Cardiac septum (tissue), 1 donor: ENCODE measurements at regions not wholly inside any gene's neighbourhood (a gene's known extent, or its start where the extent isn't known, plus 50 kb on each side); places are given as distances from the start of the nearest gene placed in this dataset.
"Not testable (repeated sequence)": the region's sequence is repeated elsewhere in the genome, so short reads cannot be mapped to it uniquely, and the experiment has no call there.

Source experiments
- DNase-seq: peaks from one replicate; pipeline ENCODE4 v3.0.0-alpha.2; 2020; ENCODE audit warnings: low spot score
- intact Hi-C: fragments of 100-400 bp; cut with DNase I; formaldehyde crosslinking; loops from one replicate; pipeline ENCODE4 v1.14.0; 2022
- donor health status: DM: no; HTN: no; CAD: no.

DNA sequence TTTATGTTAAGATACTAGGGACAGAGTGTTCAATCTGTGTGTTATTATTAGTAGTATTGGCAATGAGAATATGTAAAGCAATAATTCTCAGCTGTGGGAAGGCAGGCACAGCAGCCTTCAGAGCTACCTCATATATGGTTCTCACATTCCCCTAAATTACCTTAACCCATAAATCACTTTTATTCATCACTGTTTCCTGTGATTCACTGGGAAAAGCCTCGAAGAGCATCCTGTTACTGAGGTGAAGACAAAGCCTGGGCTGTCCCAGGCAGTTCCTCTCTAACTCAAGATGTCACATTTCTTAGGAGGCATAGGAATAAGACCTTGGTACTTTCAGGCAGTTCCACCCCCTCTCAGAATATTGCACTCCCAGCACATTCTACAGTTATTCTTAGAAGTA lies 965.7 kb downstream of the NCAM2 start:
- no peak for DNase-seq
- intact Hi-C loops: no loop called here

DNA sequence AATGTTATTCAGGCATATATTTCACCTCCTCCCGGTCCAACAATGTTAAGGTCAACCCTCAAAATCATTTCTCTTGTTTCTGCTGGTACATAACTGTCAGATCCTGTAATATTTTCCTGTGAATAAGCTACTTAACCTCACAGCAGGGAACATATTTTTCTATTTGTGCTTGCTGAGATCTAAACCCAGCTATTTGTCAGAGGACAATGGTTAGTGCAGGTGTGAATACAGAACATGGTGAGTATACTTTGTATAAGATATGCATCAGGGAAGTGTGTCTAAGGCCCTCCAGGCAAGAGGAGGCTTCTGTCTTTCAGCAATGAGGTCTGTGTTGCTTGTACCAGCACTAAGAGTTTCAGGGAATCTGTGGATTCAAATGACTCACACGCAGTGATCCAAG lies 970.6 kb downstream of the NCAM2 start:
- no peak for DNase-seq
- intact Hi-C loops: no loop called here

DNA sequence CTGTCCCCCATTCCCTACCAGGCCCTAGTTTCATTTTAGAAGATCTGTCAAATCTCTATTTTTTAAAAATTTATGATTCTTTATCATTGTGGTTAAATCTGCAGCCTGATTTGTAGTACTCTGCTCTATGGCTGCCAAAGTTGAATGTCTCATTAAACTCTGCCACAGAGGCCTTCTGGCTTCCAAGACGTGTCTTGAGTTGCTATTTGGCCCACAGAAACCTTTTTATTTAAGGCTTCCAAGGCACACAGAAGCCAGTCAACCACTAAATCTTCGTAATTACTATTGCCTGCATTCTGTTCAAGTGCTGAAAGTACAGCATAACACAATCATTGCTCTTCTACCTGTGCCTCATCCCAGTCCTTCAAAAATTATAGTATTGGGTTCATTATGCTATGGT lies 971.0 kb downstream of the NCAM2 start:
- intact Hi-C loops: no loop called here
- no peak for DNase-seq

DNA sequence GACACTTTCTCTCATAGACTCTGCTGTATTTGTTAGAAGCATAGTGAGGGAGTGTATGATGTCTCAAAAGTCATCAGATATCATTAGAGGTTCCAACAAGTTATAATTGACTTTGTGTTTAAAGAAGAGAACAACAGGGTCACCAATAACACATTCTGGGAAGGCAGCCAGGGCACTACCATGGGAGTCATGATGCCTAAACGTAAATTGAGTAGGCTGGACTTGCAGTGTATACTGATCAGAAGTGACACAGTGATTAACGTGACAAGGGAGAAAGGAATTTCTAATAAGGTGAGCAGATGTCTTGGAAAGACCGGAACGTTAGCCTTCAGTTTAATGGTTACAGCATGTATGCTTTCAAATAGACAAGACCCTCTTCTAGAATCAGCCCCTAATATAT lies 973.2 kb downstream of the NCAM2 start:
- no peak for DNase-seq
- intact Hi-C loops: no loop called here

DNA sequence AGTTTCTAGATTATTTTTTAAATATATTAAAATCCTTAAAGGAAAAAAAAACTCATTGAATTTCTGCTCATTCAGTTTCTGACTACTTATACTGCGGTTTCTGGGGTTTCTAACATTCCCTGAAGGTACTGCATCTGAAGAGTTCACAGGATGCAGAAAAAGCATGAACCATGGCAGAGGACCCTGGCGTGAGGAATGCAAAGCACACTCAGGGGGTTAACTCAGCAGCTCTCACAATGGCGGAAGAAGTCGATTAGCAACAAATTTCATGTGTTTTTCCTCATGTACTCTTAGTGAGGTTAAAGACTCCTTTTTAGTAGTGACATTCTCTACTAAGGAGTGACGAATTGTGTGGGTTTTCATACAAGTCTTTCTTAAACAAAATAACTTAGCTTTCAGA lies 975.6 kb downstream of the NCAM2 start:
- no peak for DNase-seq
- intact Hi-C loops: no loop called here

DNA sequence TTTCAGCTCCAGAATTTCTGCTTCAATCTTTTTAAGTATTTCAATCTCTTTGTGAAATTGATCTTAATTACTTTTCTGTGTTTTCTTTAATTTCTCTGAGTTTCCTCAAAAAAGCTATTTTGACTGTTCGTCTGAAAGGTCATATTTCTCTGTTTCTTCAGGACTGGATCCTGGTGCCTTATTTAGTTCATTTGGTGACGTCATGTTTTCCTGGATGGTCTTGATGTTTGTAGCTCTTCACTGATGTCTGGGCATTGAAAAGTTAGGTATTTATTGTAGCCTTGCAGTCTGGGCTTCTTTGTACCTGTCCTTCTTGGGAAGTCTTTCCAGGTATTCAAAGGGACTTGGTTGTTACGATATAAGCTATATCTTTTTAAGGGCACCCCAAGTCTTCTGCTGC lies 998.7 kb downstream of the NCAM2 start:
- intact Hi-C loops: no loop called here
- DNase-seq: no peak

DNA sequence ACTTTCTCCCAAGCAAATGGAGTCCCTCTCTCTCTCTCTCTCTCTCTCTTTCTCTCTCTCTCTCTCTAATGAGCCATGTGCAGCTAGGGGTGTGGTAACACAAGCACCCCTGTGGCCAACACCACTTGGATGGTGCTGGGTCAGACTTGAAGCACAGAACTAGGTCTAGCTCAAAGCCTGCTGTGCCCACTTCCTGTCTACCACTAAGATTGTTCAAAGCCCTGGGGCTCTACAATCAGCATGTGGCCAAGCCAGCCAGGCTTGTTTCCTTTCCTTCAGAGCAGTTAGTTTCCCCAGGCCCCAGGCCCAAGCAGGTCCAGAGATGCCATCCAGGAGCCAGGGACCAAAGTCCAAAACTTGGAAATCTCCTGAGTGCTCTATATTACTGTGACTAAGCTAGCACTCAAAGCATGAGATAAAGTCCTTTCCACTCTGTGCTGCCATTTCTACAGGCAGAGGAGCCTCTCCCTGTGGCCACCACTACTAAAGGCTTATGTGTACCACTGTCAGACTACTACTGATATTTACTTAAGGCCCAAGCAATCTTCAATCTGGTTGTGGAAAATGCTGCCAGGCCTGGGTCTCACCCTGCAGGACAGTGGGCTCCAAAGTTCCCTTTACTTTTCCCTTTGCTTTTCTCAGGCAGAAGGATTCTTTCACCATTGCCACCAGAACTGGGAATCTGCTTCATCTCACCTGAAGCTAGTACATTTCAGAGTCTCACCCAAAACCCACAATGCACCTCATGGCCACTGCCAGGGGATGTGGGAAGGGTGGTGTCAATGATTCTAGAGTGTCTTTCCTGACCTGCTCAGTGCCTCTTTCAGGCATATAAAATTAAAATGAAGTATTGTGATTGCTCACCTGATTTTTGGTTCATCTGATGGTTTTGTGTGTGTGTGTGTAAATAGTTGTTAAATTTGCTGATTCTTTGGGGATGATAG lies 999.5 kb downstream of the NCAM2 start:
- intact Hi-C loops: no loop called here
- DNase-seq: no peak

DNA sequence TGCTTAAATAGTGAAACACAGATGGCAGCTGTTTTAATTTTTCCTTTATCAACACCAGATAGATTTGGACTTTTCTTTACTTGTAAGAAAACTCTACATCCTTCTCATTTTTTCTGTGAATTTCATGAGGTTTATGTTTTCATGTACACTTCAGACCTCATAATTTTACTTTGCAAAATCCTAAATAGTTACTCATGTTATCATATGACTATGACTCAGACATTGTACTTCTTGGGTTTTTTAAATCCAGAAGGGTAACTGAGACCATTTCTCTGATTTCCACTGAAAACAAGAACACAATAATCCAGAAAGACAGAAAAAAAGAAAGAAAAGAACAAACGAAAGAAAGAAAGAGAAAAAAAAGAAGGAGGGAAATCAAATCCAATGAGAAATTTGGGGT lies 1021.6 kb downstream of the NCAM2 start:
- intact Hi-C loops: no loop called here
- DNase-seq: no peak

DNA sequence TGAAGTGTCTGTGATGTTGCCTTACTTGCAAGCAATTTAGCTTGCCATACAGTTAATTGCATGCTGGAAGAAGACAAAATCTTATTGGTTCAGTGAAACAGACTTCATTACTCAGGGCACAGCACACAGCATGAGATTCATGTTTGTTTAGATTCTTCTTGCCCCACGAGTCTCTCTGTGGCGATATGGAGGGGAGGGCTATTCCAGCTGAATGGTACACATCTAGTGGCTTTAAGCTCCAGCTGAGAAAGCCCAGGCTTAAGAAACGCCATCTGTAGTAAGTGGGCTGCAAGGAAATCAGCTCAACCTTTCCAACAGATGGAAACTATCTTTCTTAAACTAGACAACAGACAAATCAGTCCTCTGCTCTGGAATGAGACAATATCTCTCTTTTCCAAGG lies 1022.0 kb downstream of the NCAM2 start:
- no peak for DNase-seq
- intact Hi-C loops: no loop called here

DNA sequence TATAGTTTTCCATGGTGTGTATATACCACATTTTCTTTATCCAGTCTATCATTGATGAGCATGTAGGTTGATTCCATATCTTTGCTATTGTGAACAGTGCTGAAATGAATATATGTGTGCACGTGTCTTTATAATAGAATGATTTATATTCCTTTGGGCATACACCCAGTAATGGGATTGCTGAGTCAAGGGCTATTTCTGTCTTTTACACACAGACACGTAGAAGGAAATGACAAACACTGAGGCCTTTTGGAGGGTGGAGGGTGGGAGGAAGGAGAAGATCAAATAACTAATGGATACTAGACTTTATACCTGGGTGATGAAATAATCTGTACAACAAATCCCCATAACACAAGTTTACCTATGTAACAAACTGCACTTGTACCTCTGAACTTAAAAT lies 1025.7 kb downstream of the NCAM2 start:
- intact Hi-C loops, DNase-seq: not testable (repeated sequence)

DNA sequence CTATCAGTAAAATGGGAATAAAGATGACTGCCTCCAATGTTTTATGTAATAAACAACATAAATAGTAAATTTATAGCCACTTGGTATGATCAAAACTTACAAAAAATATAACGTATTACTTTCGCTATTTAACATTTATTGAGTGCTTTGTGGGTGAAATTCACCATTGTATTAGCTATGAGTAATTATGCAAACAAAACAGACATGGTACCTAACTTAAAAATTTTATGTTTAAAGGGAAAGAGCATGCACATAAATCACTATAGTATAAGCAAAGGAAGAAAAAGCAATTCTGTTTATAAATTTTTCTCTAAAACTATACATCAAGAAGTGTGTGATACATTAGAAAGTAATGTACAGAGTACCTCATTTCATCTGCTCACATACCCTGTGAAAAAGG lies 1046.2 kb downstream of the NCAM2 start:
- intact Hi-C loops: no loop called here
- no peak for DNase-seq

DNA sequence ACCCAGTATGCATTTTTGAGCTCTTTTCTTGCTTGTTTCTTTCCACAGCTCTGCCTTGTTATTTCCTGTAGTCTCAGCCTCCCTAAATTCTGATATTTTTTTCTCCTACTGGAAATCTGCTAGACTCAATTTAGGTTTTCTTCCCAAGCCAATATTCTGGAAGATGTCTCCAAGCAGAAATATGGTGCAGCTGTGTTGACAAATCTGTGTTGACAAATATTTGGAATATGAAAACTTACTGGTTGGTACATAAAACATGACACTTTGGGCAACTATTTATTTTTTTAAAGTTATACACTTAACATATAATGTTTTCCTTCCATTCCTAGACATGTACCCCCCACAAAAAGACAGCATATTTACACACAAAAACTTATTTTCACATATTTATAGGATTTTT lies 1048.4 kb downstream of the NCAM2 start:
- DNase-seq: no peak
- intact Hi-C loops: no loop called here

DNA sequence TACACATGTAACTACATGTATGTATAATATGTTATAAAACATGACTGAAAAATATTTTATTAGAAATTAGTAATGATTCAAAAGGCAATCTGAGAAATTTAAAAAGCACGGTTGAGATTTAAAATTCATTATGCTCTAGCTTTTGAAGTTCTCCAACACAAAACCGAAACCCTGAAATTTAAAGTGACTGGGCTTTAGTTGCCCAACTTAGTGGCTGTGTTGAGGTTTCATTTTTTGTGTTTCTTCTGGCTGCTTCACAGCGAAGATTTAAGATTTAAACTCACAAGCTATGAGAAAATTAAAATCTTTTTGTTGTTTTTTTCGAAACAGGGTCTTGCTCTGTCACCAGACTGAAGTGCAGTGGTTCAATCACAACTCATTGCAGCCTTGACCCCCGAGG lies 1058.7 kb downstream of the NCAM2 start:
- DNase-seq: no peak
- intact Hi-C loops: no loop called here

DNA sequence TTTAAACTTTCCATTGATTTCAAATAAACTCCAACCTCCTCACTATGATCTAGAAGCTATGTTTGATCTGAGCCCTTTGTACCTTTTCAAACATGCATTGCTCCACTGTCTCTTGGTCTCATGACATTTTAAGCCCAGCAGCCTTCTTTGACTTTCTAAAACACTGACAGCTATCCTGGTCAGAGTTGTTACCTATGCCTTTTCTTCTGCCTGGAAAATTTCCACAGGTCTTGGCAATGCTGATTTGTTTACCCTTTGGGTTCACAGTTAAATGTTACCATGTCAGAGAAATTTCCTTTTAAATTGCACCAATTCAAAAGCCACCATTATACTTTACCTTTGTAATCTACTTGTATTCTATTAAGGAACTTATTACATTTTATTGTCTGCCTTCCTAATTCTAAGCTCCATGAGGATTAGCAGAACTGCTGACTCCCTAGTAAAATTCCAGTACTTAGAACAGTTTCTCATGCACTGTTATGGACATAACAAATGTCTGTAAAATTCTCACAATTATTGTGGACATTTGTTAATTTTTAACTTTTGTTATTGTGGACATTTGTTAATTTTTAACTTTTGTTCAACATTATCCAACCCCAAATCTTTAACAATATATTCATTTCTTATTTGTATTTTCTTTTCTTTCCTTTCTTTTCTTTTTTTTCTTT lies 1064.4 kb downstream of the NCAM2 start:
- intact Hi-C loops: no loop called here
- no peak for DNase-seq

DNA sequence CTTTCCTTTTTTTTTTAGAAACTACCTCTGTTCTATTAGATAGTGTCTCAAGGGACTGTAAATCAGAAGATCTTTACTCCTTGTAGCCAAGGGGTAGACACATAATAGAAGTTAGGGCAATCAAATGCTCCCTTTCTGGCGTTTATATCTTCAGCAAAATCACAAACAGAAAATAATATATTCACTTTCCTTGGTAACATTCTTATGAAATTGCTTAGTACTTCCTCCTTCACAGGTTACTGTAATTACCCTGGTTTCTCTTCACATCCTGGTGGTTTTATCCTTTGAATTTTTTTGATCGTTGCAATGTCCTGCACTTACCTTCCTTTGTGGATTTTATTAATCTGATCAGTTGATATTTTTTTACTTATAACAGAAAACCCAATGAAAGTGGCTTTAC lies 1064.9 kb downstream of the NCAM2 start:
- no peak for DNase-seq
- intact Hi-C loops: no loop called here

DNA sequence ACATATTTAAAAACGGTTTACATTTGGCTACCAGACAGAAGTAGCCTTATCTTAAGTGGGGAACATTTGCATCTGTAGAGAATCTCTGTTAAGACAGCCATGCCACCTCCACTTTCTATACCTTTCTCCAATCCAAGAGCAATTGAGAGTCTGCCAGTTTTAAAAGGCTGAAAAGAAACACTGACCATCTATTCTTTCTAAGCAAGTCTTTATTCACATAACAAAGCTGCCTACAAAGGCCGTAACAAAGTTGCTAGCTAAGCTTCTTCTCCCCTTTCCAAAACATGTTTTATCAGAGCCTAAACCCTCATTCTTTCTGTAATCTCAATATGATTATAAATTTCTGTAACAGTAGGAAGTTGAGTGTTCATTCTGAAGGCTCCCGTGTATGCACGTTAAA lies 1078.3 kb downstream of the NCAM2 start:
- no peak for DNase-seq

DNA sequence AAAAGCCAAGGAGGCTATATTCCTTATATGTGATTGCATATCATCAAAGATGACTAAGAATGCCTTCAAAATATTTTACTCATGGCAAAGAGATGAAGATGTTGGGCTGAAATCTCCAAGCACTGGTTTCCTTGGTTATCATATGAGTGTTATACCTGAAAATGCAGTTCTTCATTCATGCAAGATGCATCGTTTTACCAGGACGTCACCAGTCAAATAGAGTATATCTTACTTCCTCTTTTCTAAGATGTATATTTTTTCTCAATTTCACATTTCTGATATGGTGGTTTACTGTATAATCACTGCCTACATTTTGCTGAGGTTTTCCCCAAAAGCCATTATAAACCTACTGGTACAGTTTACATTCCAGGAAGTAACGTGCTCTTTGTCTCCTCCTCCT lies 1085.7 kb downstream of the NCAM2 start:
- DNase-seq: no peak
- intact Hi-C loops: no loop called here

More for the DNA sequence above, 1078.3 kb downstream of the NCAM2 start:
- intact Hi-C loops: no loop called here

DNA sequence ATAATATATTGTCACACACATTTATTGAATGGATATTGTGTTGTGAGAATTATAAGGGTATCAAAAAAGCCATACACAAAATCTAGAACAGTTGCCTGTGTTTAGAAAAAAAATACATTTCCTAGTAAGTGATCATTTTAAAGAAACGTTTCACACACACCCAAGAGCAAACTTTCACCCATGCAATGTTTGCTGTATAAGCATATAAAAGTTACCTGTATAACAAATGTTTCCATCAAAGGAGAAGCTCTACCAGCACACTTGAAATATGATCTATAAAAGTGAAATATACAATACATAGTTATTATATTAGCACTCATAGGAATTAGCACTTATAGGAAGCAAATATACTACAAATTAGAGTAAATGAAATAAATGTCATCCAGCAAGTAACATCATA lies 1098.1 kb downstream of the NCAM2 start:
- no peak for DNase-seq
- intact Hi-C loops: no loop called here

DNA sequence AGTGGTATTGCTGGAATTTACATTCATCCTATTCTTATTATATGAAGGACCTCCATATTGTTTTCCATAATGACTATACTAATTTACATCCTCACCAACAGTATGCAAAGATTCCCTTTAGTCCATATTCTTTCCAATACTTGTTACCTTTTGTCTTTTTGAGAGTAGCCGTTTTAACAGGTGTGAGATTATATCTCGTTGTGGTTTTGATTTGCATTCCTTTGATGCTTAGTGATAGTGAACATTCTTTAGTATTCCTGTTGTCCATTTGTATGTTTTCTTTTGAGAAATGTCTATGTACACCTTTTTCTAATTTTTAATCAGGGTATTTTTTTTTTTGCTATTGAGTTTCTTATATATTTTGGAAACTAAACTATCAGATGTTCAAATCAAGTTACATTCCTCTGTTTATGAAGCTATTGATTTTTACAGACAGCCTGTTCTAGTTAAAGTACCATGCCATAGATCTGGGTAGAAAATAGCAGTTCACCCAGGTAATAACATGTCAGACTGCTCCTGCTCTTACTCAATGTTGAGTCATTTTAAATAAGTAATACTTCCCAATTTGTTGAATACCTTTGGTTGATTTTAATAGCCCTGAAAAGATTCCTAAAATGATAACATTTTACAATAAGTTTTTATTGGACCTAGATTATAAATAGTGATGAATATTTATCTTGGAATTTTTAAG lies 1108.7 kb downstream of the NCAM2 start:
- intact Hi-C loops: no loop called here
- DNase-seq: no peak

DNA sequence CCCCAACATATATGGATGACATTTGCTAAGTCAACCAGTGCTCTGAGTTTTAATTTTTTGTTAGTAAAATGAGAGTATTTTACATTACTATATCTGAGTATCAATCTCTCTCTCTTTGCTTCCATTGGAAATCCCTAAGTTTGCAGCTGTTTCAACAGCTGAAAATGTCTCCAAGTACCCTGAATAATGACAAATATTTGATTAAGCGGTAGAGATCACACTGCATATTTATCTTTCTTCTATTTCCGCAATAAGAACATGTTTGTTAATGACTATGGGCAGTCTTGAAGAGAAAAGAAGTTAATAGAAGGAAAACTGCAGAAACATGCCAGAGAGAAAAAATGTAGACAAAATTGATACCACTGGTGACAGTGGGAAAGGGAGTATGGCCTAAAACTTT lies 1117.5 kb downstream of the NCAM2 start:
- DNase-seq: no peak
- intact Hi-C loops: no loop called here
